SK-N-SH treated with all-trans-retinoic acid at 6 μM for 48 hours (cell line): ENCODE measurements at regions not wholly inside any gene's neighbourhood (a gene's known extent, or its start where the extent isn't known, plus 50 kb on each side); places are given as distances from the start of the nearest gene placed in this dataset.
"Not testable (repeated sequence)": the region's sequence is repeated elsewhere in the genome, so short reads cannot be mapped to it uniquely, and the experiment has no call there.

Experiments
- ATAC-seq: fragments of 200-7000 bp; cut with Tn5 transposase; 3 replicates; pipeline ENCODE4 v1.9.1; 2020; ENCODE audit warnings: mild to moderate bottlenecking, moderate library complexity
- ARNTL ChIP-seq: fragments of 450-650 bp; formaldehyde crosslinking; IDR thresholded peaks from 2 replicates; pipeline ENCODE4 v1.5.0; 2020; ENCODE audit warnings: low read depth, mild to moderate bottlenecking, moderate library complexity, borderline replicate concordance
- CREB5 ChIP-seq: fragments of 250-450 bp; sonication (Bioruptor Pico); IDR thresholded peaks from 2 replicates; pipeline ENCODE4 v1.5.1; 2020; ENCODE audit warnings: low read depth, mild to moderate bottlenecking, moderate library complexity
- CSDC2 ChIP-seq: fragments of 250-450 bp; sonication (Bioruptor Pico); IDR thresholded peaks from 2 replicates; pipeline ENCODE4 v1.5.0; 2020; ENCODE audit warnings: mild to moderate bottlenecking, moderate library complexity
- CSRNP3 ChIP-seq: fragments of 250-450 bp; sonication (Bioruptor Pico); IDR thresholded peaks from 2 replicates; pipeline ENCODE4 v1.5.1; 2021; ENCODE audit warnings: mild to moderate bottlenecking, moderate library complexity
- ESRRG ChIP-seq: fragments of 250-450 bp; sonication (Bioruptor Pico); IDR thresholded peaks from 2 replicates; pipeline ENCODE4 v1.6.1; 2021; ENCODE audit warnings: mild to moderate bottlenecking
- GLIS3 ChIP-seq: fragments of 250-450 bp; sonication (Bioruptor Pico); IDR thresholded peaks from 2 replicates; pipeline ENCODE4 v1.5.0; 2020; ENCODE audit warnings: mild to moderate bottlenecking, moderate library complexity
- ISL1 ChIP-seq: fragments of 250-450 bp; sonication (Bioruptor Pico); IDR thresholded peaks from 2 replicates; pipeline ENCODE4 v2.1.2; 2022; ENCODE audit warnings: mild to moderate bottlenecking, moderate library complexity
- OSR1 ChIP-seq: fragments of 250-450 bp; sonication (Bioruptor Pico); IDR thresholded peaks from 2 replicates; pipeline ENCODE4 v1.8.0; 2022; ENCODE audit warnings: moderate library complexity, mild to moderate bottlenecking, inconsistent platforms
- PPARA ChIP-seq: fragments of 250-450 bp; sonication (Bioruptor Pico); IDR thresholded peaks from 2 replicates; pipeline ENCODE4 v1.5.0; 2020; ENCODE audit warnings: mild to moderate bottlenecking, borderline replicate concordance
- RARB ChIP-seq: fragments of 250-450 bp; sonication (Bioruptor Pico); IDR thresholded peaks from 2 replicates; pipeline ENCODE4 v1.8.0; 2021; ENCODE audit warnings: mild to moderate bottlenecking, moderate library complexity
- SNAI2 ChIP-seq: fragments of 250-450 bp; sonication (Bioruptor Pico); IDR thresholded peaks from 2 replicates; pipeline ENCODE4 v1.5.0; 2020; ENCODE audit warnings: mild to moderate bottlenecking, moderate library complexity
- TCF4 ChIP-seq: fragments of 250-450 bp; sonication (Bioruptor Pico); IDR thresholded peaks from 2 replicates; pipeline ENCODE4 v1.8.0; 2021; ENCODE audit warnings: mild to moderate bottlenecking, moderate library complexity, borderline replicate concordance
- TOX ChIP-seq: fragments of 250-450 bp; sonication (Bioruptor Pico); IDR thresholded peaks from 2 replicates; pipeline ENCODE4 v1.8.0; 2021; ENCODE audit warnings: mild to moderate bottlenecking, moderate library complexity, borderline replicate concordance
- ZFP3 ChIP-seq: fragments of 250-450 bp; sonication (Bioruptor Pico); IDR thresholded peaks from 2 replicates; pipeline ENCODE4 v1.5.0; 2020; ENCODE audit warnings: mild to moderate bottlenecking, moderate library complexity
- ZFP30 ChIP-seq: fragments of 450-650 bp; formaldehyde crosslinking; IDR thresholded peaks from 2 replicates; pipeline ENCODE4 v1.5.0; 2022; ENCODE audit warnings: mild to moderate bottlenecking, moderate library complexity
- ZNF565 ChIP-seq: fragments of 450-650 bp; formaldehyde crosslinking; conservative IDR thresholded peaks from 2 replicates; pipeline ENCODE4 v1.5.0; 2020; ENCODE audit warnings: low read depth, mild to moderate bottlenecking, moderate library complexity
- ZNF70 ChIP-seq: fragments of 450-650 bp; formaldehyde crosslinking; IDR thresholded peaks from 2 replicates; pipeline ENCODE4 v1.5.0; 2020; ENCODE audit warnings: mild to moderate bottlenecking, moderate library complexity
- ZNF8 ChIP-seq: fragments of 450-650 bp; formaldehyde crosslinking; IDR thresholded peaks from 2 replicates; pipeline ENCODE4 v1.5.0; 2020; ENCODE audit warnings: mild to moderate bottlenecking, moderate library complexity
- TF ChIP-seq, protein P1 (sequence below): fragments of 250-450 bp; sonication (Bioruptor Pico); IDR thresholded peaks from 2 replicates; pipeline ENCODE4 v1.8.0; 2020; ENCODE audit warnings: mild to moderate bottlenecking, moderate library complexity, borderline replicate concordance
- TF ChIP-seq, protein P2 (sequence below): fragments of 250-450 bp; sonication (Bioruptor Pico); IDR thresholded peaks from 2 replicates; pipeline ENCODE4 v1.8.0; 2021; ENCODE audit warnings: low read depth, mild to moderate bottlenecking, moderate library complexity, borderline replicate concordance

DNA sequence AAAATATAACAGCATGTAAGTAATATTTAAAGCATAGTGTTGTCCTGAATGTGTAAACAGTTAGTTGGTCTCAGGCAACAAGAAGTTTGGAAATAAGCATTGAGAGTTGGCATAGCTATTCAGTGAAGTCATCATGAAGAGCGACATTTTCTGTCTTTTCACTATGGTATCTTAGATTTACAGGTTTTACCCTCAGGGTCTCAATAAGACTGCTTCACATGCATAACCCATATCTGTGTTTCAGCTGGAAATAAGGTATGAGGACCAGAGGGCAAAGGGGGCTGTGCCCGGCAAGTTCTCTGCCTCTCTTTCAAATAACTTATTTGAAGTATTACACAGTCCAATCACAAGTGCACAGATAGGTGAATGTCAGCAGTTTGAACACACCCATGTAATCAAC lies 290.2 kb upstream of the CNTN3 start (continued):
- TF ChIP-seq CSRNP3 (CRISPR knock-in tag) (no peak), ZNF70 (CRISPR knock-in tag) (no peak), CREB5 (CRISPR knock-in tag) (no peak), TOX (CRISPR knock-in tag) (no peak)
- TF ChIP-seq, all 23 proteins: peak for 0

- not testable (repeated sequence) for ATAC-seq
Observed at GRCh38 chr3:74899796-74900516, 285.5 kb upstream of the CNTN3 start.

GRCh38 chr3:74897006-74897405 lies 282.5 kb upstream of the CNTN3 start:
- TF ChIP-seq ZNF565 (CRISPR knock-in tag) (no peak), RARB (CRISPR knock-in tag) (no peak), TOX (CRISPR knock-in tag) (no peak), CSRNP3 (CRISPR knock-in tag) (no peak), CSDC2 (no peak), GLIS3 (CRISPR knock-in tag) (no peak), ARNTL (CRISPR knock-in tag) (no peak), ZFP30 (no peak), ZNF8 (no peak), OSR1 (CRISPR knock-in tag) (no peak), ZNF70 (CRISPR knock-in tag) (no peak), CREB5 (CRISPR knock-in tag) (no peak)
- TF ChIP-seq, protein P1, sequence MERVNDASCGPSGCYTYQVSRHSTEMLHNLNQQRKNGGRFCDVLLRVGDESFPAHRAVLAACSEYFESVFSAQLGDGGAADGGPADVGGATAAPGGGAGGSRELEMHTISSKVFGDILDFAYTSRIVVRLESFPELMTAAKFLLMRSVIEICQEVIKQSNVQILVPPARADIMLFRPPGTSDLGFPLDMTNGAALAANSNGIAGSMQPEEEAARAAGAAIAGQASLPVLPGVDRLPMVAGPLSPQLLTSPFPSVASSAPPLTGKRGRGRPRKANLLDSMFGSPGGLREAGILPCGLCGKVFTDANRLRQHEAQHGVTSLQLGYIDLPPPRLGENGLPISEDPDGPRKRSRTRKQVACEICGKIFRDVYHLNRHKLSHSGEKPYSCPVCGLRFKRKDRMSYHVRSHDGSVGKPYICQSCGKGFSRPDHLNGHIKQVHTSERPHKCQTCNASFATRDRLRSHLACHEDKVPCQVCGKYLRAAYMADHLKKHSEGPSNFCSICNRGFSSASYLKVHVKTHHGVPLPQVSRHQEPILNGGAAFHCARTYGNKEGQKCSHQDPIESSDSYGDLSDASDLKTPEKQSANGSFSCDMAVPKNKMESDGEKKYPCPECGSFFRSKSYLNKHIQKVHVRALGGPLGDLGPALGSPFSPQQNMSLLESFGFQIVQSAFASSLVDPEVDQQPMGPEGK (CRISPR knock-in tag) = no peak
- peak; percentile 45; the same call in 2 of the 3 replicates for ATAC-seq

DNA sequence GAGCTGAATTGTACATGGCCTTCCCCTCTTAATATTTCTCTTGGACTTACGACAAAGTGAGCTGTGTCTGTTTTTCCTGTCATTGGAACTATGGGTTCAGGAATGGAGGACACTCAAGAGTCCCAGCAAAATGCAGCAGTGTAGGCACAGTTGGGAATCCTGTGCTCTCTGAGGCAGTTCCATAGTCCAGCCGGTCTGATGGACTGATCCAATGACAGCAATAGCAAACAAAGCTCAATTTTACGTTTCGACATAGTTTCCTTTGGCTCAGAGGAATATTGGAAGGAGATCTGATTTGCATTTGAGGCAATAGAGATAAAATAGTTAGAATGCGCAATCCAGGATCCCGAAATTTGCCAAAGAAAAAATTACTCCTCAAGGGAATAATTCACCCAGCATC lies 276.9 kb upstream of the CNTN3 start:
- no peak for ATAC-seq
- TF ChIP-seq TOX (CRISPR knock-in tag) = no peak
- TF ChIP-seq CREB5 (CRISPR knock-in tag) = no peak
- no peak for TF ChIP-seq ARNTL (CRISPR knock-in tag)
- TF ChIP-seq PPARA (CRISPR knock-in tag) = no peak
- TF ChIP-seq OSR1 (CRISPR knock-in tag) = no peak
- TF ChIP-seq, protein P1 (CRISPR knock-in tag) = no peak
- TF ChIP-seq, protein P2, sequence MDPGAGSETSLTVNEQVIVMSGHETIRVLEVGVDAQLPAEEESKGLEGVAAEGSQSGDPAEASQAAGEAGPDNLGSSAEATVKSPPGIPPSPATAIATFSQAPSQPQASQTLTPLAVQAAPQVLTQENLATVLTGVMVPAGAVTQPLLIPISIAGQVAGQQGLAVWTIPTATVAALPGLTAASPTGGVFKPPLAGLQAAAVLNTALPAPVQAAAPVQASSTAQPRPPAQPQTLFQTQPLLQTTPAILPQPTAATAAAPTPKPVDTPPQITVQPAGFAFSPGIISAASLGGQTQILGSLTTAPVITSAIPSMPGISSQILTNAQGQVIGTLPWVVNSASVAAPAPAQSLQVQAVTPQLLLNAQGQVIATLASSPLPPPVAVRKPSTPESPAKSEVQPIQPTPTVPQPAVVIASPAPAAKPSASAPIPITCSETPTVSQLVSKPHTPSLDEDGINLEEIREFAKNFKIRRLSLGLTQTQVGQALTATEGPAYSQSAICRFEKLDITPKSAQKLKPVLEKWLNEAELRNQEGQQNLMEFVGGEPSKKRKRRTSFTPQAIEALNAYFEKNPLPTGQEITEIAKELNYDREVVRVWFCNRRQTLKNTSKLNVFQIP (CRISPR knock-in tag) = no peak
- TF ChIP-seq ZNF70 (CRISPR knock-in tag) = no peak
- no peak for TF ChIP-seq ZNF565 (CRISPR knock-in tag)
- TF ChIP-seq TCF4 (CRISPR knock-in tag) = no peak
- no peak for TF ChIP-seq RARB (CRISPR knock-in tag)
- TF ChIP-seq ZFP30 = no peak
- TF ChIP-seq SNAI2 (CRISPR knock-in tag) = no peak
- TF ChIP-seq ISL1 (CRISPR knock-in tag) = no peak
- TF ChIP-seq ESRRG (CRISPR knock-in tag) = no peak
- no peak for TF ChIP-seq ZFP3 (CRISPR knock-in tag)
